HCT116 (cell line): ENCODE measurements at regions not wholly inside any gene's neighbourhood (a gene's known extent, or its start where the extent isn't known, plus 50 kb on each side); places are given as distances from the start of the nearest gene placed in this dataset.

Source experiments
- ATAC-seq: fragments of 200-7000 bp; cut with Tn5 transposase; 2 replicates; pipeline ENCODE4 v1.9.1; 2020; ENCODE audit warnings: mild to moderate bottlenecking, moderate library complexity
- BruUV-seq: library from RNA; stranded (reverse); fragments of 400-500 nt; replicated peaks from 2 replicates; lab custom pipeline; 2021; lab: Mats Ljungman, UMichigan
- CTCF ChIA-PET: fragments of 300-600 bp; sonication (Branson Sonifier 250); formaldehyde crosslinking; loops from one replicate; lab custom pipeline; 2021; ENCODE audit warnings: antibody characterized with exemption; lab: Charles Lee
- POLR2A ChIA-PET: fragments of 300-600, 350-600 bp; sonication (Branson Sonifier 250); formaldehyde crosslinking; loops from one replicate; lab custom pipeline; 2021; ENCODE audit warnings: antibody characterized with exemption; lab: Charles Lee
- RAD21 ChIA-PET, 2 experiments: fragments of 300-600 bp; sonication (Branson Sonifier 250); formaldehyde crosslinking; loops; one replicate each; lab custom pipeline; 2023; ENCODE audit warnings: low total read pairs in 2 of 2; ENCODE audit not compliant: uncharacterized antibody in 2 of 2, unreplicated experiment in 2 of 2, low non-redundant PET in 1 of 2; lab: Charles Lee
- DNase-seq: peaks from one replicate; pipeline ENCODE4 v3.0.0-alpha.2; 2010; ENCODE audit warnings: low read depth, low spot score
- H2AFZ ChIP-seq: fragments of 200-600 bp; shearing (Covaris generic), sonication (generic); 2 replicates; pipeline ENCODE4 v1.6.1; 2017; ENCODE audit warnings: low read depth, mixed run types, mixed read lengths, antibody characterized with exemption, low read length; ENCODE audit not compliant: poor library complexity, severe bottlenecking
- H3K27ac ChIP-seq: 2 replicates; pipeline ENCODE4 v1.5.1; 2012; ENCODE audit warnings: low read depth, low read length
- H3K27me3 ChIP-seq: fragments of 200-600 bp; sonication (generic); 2 replicates; pipeline ENCODE4 v1.6.1; 2016; ENCODE audit warnings: mixed run types, low read length, mixed read lengths; ENCODE audit not compliant: insufficient read depth
- H3K36me3 ChIP-seq, 2 experiments: fragments of 200-500 bp in 1 of 2; fragments of 200-600 bp in 1 of 2; sonication (Bioruptor generic) in 1 of 2; sonication (generic) in 1 of 2; 2 replicates each; pipeline versions ENCODE4 v1.5.1 to v1.6.1; 2014 to 2016; ENCODE audit warnings: low read length in 2 of 2, inconsistent platforms in 1 of 2, mixed read lengths in 1 of 2, mixed run types in 1 of 2; ENCODE audit not compliant: insufficient read depth in 2 of 2, control insufficient read depth in 1 of 2
- H3K4me1 ChIP-seq, 2 experiments: fragments of 200-600 bp in 1 of 2; sonication (generic) in 1 of 2; 2 replicates each; pipeline versions ENCODE4 v1.5.1 to v1.6.1; 2012 to 2017; ENCODE audit warnings: low read length in 2 of 2, inconsistent platforms in 1 of 2, mild to moderate bottlenecking in 1 of 2, mixed read lengths in 1 of 2, mixed run types in 1 of 2, moderate library complexity in 1 of 2; ENCODE audit not compliant: insufficient read depth in 2 of 2, control insufficient read depth in 1 of 2
- H3K4me2 ChIP-seq: fragments of 200-600 bp; sonication (generic); 2 replicates; pipeline ENCODE4 v1.6.1; 2017; ENCODE audit warnings: mixed run types, low read length, mixed read lengths
- H3K4me3 ChIP-seq, 2 experiments: fragments of 200-600 bp in 1 of 2; sonication (generic) in 1 of 2; replicated peaks in 1 of 2; 2 replicates each; pipeline ENCODE4 v1.5.1; 2011 to 2016; ENCODE audit warnings: low read length in 2 of 2, control low read depth in 1 of 2, low read depth in 1 of 2, mild to moderate bottlenecking in 1 of 2, mixed read lengths in 1 of 2, mixed run types in 1 of 2
- H3K79me2 ChIP-seq: fragments of 200-600 bp; sonication (generic); 2 replicates; pipeline ENCODE4 v1.6.1; 2017; ENCODE audit warnings: mild to moderate bottlenecking, mixed run types, low read length, moderate library complexity, mixed read lengths; ENCODE audit not compliant: insufficient read depth
- H3K9ac ChIP-seq: fragments of 200-600 bp; sonication (generic); 2 replicates; pipeline ENCODE4 v1.6.1; 2016; ENCODE audit warnings: low read length, mixed read lengths
- H3K9me2 ChIP-seq: fragments of 200-600 bp; sonication (generic), shearing (Covaris generic); 2 replicates; pipeline ENCODE4 v1.6.1; 2017; ENCODE audit warnings: mixed run types, mild to moderate bottlenecking, moderate library complexity; ENCODE audit not compliant: insufficient read depth
- H3K9me3 ChIP-seq, 2 experiments: fragments of 200-500 bp in 1 of 2; fragments of 200-600 bp in 1 of 2; sonication (Bioruptor generic) in 1 of 2; sonication (generic) in 1 of 2; 2 replicates each; pipeline ENCODE4 v1.6.1; 2014 to 2017; ENCODE audit warnings: low read length in 2 of 2, mixed read lengths in 2 of 2, inconsistent platforms in 1 of 2, low read depth in 1 of 2, mild to moderate bottlenecking in 1 of 2, mixed run types in 1 of 2, moderate library complexity in 1 of 2; ENCODE audit not compliant: control insufficient read depth in 1 of 2, insufficient read depth in 1 of 2
- H4K20me1 ChIP-seq: fragments of 200-600 bp; sonication (generic), shearing (Covaris generic); 2 replicates; pipeline ENCODE4 v1.6.1; 2017; ENCODE audit warnings: mixed run types, mild to moderate bottlenecking, moderate library complexity; ENCODE audit not compliant: insufficient read depth
- CBX3 ChIP-seq: IDR thresholded peaks from 2 replicates; pipeline ENCODE4 v1.6.1; 2012; ENCODE audit warnings: low read depth
- ELF1 ChIP-seq: IDR thresholded peaks from 2 replicates; pipeline ENCODE4 v1.6.1; 2012; ENCODE audit warnings: low read depth, borderline replicate concordance
- FOSL1 ChIP-seq: IDR thresholded peaks from 2 replicates; pipeline ENCODE4 v1.6.1; 2012; ENCODE audit warnings: low read depth
- JUND ChIP-seq: IDR thresholded peaks from 2 replicates; pipeline ENCODE4 v1.6.1; 2012
- YY1 ChIP-seq: IDR thresholded peaks from 2 replicates; pipeline ENCODE4 v1.6.1; 2011; ENCODE audit warnings: low read length, low read depth, moderate library complexity, mild to moderate bottlenecking; ENCODE audit not compliant: insufficient replicate concordance; ENCODE audit errors: extremely low read depth
- intact Hi-C: fragments of 100-400 bp; cut with micrococcal nuclease; formaldehyde crosslinking; loops from 2 replicates; pipeline ENCODE4 v1.10.0; 2022
- TF ChIP-seq, protein P1 (sequence below): IDR thresholded peaks from 2 replicates; pipeline ENCODE4 v1.6.1; 2012

- Histone ChIP-seq H3K9me2 (no peaks in the 10 kb centered on the region), H3K36me3 (no peaks in the 10 kb centered on the region), H3K9ac (no peak overlapping the region), H3K4me1 (no peaks in the 10 kb centered on the region), H3K9me3 (peaks cover 3% of the 10 kb centered on the region in 2 experiments; a peak in 2 of 4 replicates), H3K4me3 (no peak overlapping the region), H4K20me1 (no peaks in the 10 kb centered on the region), H3K4me2 (no peak overlapping the region), H2AFZ (no peak overlapping the region), H3K27me3 (no peaks in the 10 kb centered on the region), H3K27ac (no peak overlapping the region), H3K79me2 (no peaks in the 10 kb centered on the region)
- POLR2A ChIA-PET = no interaction called here
- TF ChIP-seq ELF1 = no peak
- TF ChIP-seq, protein P1, sequence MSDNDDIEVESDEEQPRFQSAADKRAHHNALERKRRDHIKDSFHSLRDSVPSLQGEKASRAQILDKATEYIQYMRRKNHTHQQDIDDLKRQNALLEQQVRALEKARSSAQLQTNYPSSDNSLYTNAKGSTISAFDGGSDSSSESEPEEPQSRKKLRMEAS = no peak
- no peak for TF ChIP-seq JUND
- TF ChIP-seq FOSL1 = no peak
- RAD21 ChIA-PET = no interaction called here
- ATAC-seq (no peak), DNase-seq (no peak)
- CTCF ChIA-PET = no interaction called here
- intact Hi-C loops = no loop called here
- no TSS peak for BruUV-seq
These were observed 762.1 kb upstream of the TYRP1 start for GRCh38 chr9:11931109-11931508.

GRCh38 chr9:11931751-11932150 is 761.4 kb upstream of the TYRP1 start:
- RAD21 ChIA-PET = no interaction called here
- no peaks in the 10 kb centered on the region for H3K9me2 ChIP-seq

More at GRCh38 chr9:11931751-11932150, 761.4 kb upstream of the TYRP1 start:
- ChIA-PET POLR2A (no interaction called here), CTCF (no interaction called here)
- DNase-seq (no peak), ATAC-seq (no peak)
- intact Hi-C loops = no loop called here
- no peak overlapping the region for H2AFZ ChIP-seq
- no peaks in the 10 kb centered on the region for H3K27me3 ChIP-seq
- no peaks in the 10 kb centered on the region for H3K36me3 ChIP-seq
- BruUV-seq = no TSS peak
- H3K4me2 ChIP-seq = no peak overlapping the region
- H3K27ac ChIP-seq = no peak overlapping the region
- H3K4me3 ChIP-seq = no peak overlapping the region
- no peak overlapping the region for H3K9ac ChIP-seq
- H3K79me2 ChIP-seq = no peaks in the 10 kb centered on the region
- H3K4me1 ChIP-seq = no peaks in the 10 kb centered on the region
- no peaks in the 10 kb centered on the region for H4K20me1 ChIP-seq
- H3K9me3 ChIP-seq = peaks cover 3% of the 10 kb centered on the region in 2 experiments; a peak in 2 of 4 replicates
- TF ChIP-seq ELF1 (no peak), YY1 (no peak), JUND (no peak), CBX3 (no peak)
